ENCODE measurements at regions not wholly inside any gene's neighbourhood (a gene's known extent, or its start where the extent isn't known, plus 50 kb on each side); places are given as distances from the start of the nearest gene placed in this dataset.

GRCh38 chr10:78972947-78973900 is 95.5 kb upstream of the ZMIZ1 start:
- peak overlapping the region; percentile 40 to 72 (median 58) for H3K4me3 ChIP-seq
- H3K9me3 ChIP-seq = no peaks in the 10 kb centered on the region
- no peaks in the 10 kb centered on the region for H3K27me3 ChIP-seq
- TF ChIP-seq, protein P1, sequence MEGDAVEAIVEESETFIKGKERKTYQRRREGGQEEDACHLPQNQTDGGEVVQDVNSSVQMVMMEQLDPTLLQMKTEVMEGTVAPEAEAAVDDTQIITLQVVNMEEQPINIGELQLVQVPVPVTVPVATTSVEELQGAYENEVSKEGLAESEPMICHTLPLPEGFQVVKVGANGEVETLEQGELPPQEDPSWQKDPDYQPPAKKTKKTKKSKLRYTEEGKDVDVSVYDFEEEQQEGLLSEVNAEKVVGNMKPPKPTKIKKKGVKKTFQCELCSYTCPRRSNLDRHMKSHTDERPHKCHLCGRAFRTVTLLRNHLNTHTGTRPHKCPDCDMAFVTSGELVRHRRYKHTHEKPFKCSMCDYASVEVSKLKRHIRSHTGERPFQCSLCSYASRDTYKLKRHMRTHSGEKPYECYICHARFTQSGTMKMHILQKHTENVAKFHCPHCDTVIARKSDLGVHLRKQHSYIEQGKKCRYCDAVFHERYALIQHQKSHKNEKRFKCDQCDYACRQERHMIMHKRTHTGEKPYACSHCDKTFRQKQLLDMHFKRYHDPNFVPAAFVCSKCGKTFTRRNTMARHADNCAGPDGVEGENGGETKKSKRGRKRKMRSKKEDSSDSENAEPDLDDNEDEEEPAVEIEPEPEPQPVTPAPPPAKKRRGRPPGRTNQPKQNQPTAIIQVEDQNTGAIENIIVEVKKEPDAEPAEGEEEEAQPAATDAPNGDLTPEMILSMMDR (IDR thresholded peaks at IDR 0.05 in 4 of 5, conservative IDR thresholded peaks at IDR 0.05 in 1 of 5) = no peak
- TF ChIP-seq POLR2A (IDR thresholded peaks at IDR 0.05) = peak; percentile 76 to 83
- in situ Hi-C loops (cut with MboI; ENCODE audit: low sequenced_read_pairs in 4 of 4) (loop anchor here in 1 of 4 donors (25.0 kb wide), 1 partner anchor 214 kb away; no protein-coding TSS in a partner anchor), intact Hi-C loops (cut with DNase I; ENCODE audit: low total_unique reads) (loop anchor here (1.0 to 5.0 kb wide), 4 partner anchors 50 to 224 kb away; partner anchors contain the start of gene ZMIZ1)
- DNase-seq = peak; percentile 84 to 91
- H3K27ac ChIP-seq = peak overlapping the region; percentile 97 to 100 (median 98)
- peaks cover 28 to 30% of the 10 kb centered on the region in 2 donors for H3K4me1 ChIP-seq
- H3K36me3 ChIP-seq = no peaks in the 10 kb centered on the region
- peak; percentile 77 to 80 for ATAC-seq

DNA sequence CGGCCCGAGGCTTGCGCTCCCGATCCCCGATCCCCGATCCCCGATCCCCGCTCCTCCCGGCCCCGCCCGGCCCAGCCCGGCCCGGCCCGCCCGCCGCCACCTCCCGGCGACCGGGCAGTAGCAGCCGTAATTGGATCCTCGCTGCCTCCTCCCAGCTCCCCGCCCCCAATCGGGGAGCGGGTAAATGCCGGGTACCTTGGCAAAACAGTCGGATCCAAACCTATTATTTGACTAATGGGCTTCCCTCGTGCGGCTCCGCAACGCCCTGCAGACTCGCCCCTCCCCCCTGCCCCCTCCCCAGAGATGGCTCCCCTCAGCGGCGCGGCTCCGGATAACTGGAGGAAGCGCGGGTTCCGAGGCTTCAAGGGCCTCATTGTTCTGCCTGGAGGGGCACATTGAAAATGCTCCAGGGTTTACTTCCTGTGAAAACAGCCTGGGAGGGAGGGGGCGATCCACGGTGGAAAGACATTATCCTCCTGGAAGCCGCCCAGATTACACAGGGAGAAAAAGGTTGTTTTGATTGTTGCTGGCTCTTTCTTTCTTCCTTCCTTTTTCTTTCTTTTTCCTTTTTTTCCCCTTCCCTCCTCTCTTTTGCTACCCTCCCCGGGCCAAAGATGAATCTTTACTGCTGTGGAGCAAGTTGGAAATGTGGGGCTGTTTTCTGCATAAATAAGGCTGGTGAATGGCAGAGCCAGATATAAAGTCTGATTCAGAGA is 94.7 kb upstream of the ZMIZ1 start:
- H3K27me3 ChIP-seq = no peaks in the 10 kb centered on the region
- intact Hi-C loops (cut with DNase I; ENCODE audit: low total_unique reads) = loop anchor here (1.0 to 5.0 kb wide), 4 partner anchors 49 to 223 kb away; partner anchors contain the start of gene ZMIZ1
- DNase-seq (peak in 1 of 2 donors; percentile 78), ATAC-seq (peak; percentile 34 to 42)
- no peaks in the 10 kb centered on the region for H3K36me3 ChIP-seq
- in situ Hi-C loops (cut with MboI; ENCODE audit: low sequenced_read_pairs in 4 of 4) = loop anchor here in 1 of 4 donors (25.0 kb wide), 1 partner anchor 213 kb away; no protein-coding TSS in a partner anchor
- no peak for TF ChIP-seq POLR2A (IDR thresholded peaks at IDR 0.05)
- TF ChIP-seq, protein P1 (IDR thresholded peaks at IDR 0.05 in 4 of 5, conservative IDR thresholded peaks at IDR 0.05 in 1 of 5) = peak in 2 of 5 experiments; percentile 23 to 52
- no peaks in the 10 kb centered on the region for H3K9me3 ChIP-seq
- peak overlapping the region; percentile 97 to 100 (median 98) for H3K27ac ChIP-seq
- H3K4me3 ChIP-seq = peak overlapping the region; percentile 40 to 72 (median 58)
- H3K4me1 ChIP-seq = peaks cover 28 to 30% of the 10 kb centered on the region in 2 donors

- intact Hi-C loops (cut with DNase I; ENCODE audit: low total_unique reads) (loop anchor here (5.0 kb wide), 1 partner anchor 223 kb away; no protein-coding TSS in a partner anchor), in situ Hi-C loops (cut with MboI; ENCODE audit: low sequenced_read_pairs in 4 of 4) (loop anchor here in 1 of 4 donors (25.0 kb wide), 1 partner anchor 213 kb away; no protein-coding TSS in a partner anchor)
- ATAC-seq (peak; percentile 26 to 27), DNase-seq (peak; percentile 66 to 81)
- no peaks in the 10 kb centered on the region for H3K36me3 ChIP-seq
- H3K4me3 ChIP-seq = peak overlapping the region in 3 of 4 donors; percentile 57 to 72 (median 58)
- no peaks in the 10 kb centered on the region for H3K27me3 ChIP-seq
- peak overlapping the region; percentile 97 to 100 (median 98) for H3K27ac ChIP-seq
- peaks cover 30 to 32% of the 10 kb centered on the region in 2 donors for H3K4me1 ChIP-seq
- no peaks in the 10 kb centered on the region for H3K9me3 ChIP-seq
- TF ChIP-seq POLR2A (IDR thresholded peaks at IDR 0.05) = peak in 1 of 2 donors; percentile 36
- TF ChIP-seq, protein P1 (IDR thresholded peaks at IDR 0.05 in 4 of 5, conservative IDR thresholded peaks at IDR 0.05 in 1 of 5) = peak; percentile 19 to 45 (median 42)
Measured at GRCh38 chr10:78974617-78975317, 94.0 kb upstream of the ZMIZ1 start.

GRCh38 chr10:78975926-78976325 is 92.8 kb upstream of the ZMIZ1 start:
- TF ChIP-seq, protein P1 (IDR thresholded peaks at IDR 0.05 in 4 of 5, conservative IDR thresholded peaks at IDR 0.05 in 1 of 5) = no peak
- ATAC-seq (no peak), DNase-seq (no peak)
- intact Hi-C loops (cut with DNase I; ENCODE audit: low total_unique reads) (no loop called here), in situ Hi-C loops (cut with MboI; ENCODE audit: low sequenced_read_pairs in 4 of 4) (no loop called here)
- no peaks in the 10 kb centered on the region for H3K27me3 ChIP-seq
- H3K27ac ChIP-seq = peak overlapping the region in 1 of 4 donors; percentile 97
- no peaks in the 10 kb centered on the region for H3K36me3 ChIP-seq
- no peaks in the 10 kb centered on the region for H3K9me3 ChIP-seq
- no peak overlapping the region for H3K4me3 ChIP-seq
- peaks cover 30 to 34% of the 10 kb centered on the region in 2 donors for H3K4me1 ChIP-seq

Measured in gastrocnemius medialis (tissue), 4 donors.